Tibial nerve (tissue), 3 donors: ENCODE measurements at regions not wholly inside any gene's neighbourhood (a gene's known extent, or its start where the extent isn't known, plus 50 kb on each side); places are given as distances from the start of the nearest gene placed in this dataset.

ENCODE experiments used
- CTCF ChIP-seq, 5 experiments: fragments of 200-600 bp in 3 of 5; fragments of 450-650 bp in 2 of 5; sonication (generic) in 3 of 5; IDR thresholded peaks; one replicate each; pipeline ENCODE4 v1.5.1; 2016 to 2019; ENCODE audit warnings: antibody characterized with exemption in 5 of 5, mild to moderate bottlenecking in 3 of 5, moderate library complexity in 2 of 5
- POLR2A ChIP-seq, 2 donors: fragments of 450-650 bp; IDR thresholded peaks; one replicate each; pipeline ENCODE4 v1.6.1; 2017; ENCODE audit warnings: antibody characterized with exemption in 2 of 2, mild to moderate bottlenecking in 2 of 2, moderate library complexity in 2 of 2

DNA sequence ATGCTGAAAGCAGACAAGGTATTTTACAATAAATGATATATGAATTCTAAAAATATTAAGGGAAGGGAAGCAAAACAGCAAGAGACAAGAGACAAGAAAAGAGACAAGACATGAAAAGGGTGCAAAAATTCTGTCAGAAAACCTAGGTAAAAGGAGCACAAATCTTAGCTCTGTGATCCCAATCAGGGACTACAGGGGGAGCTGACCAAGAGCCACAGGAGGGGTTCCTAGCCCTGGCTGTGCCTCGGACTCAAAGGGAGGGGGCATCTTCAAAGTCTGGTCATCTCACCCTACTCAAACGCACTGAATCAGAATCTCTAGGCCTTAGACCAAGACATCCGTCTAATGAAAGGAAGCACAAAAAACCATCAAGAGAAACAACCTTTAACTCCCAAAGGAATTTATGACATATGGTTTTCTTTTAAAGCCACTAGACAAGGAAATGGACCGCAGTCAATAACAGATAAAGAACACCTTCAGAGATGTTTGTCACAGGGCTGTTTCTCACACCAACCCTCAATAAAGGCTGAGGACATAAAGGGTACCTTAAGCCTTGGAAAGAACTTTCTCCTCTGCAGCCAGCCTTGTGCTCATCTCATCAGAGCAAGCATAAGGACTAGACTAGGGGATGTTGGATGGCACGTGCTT, 130.4 kb upstream of the CDYL start:
- TF ChIP-seq POLR2A (IDR thresholded peaks at IDR 0.05) (no peak), CTCF (IDR thresholded peaks at IDR 0.05) (no peak)
